IMR-90 (cell line): ENCODE measurements at regions not wholly inside any gene's neighbourhood (a gene's known extent, or its start where the extent isn't known, plus 50 kb on each side); places are given as distances from the start of the nearest gene placed in this dataset.

Experiments
- CEBPB ChIP-seq: IDR thresholded peaks from 2 replicates; pipeline ENCODE4 v1.6.1; 2012; ENCODE audit warnings: low read depth, low read length, improper control_type of control experiment
- MAFK ChIP-seq: IDR thresholded peaks from 2 replicates; pipeline ENCODE4 v1.6.1; 2012; ENCODE audit warnings: low read depth, low read length, improper control_type of control experiment
- MAZ ChIP-seq: IDR thresholded peaks from 2 replicates; pipeline ENCODE4 v1.6.1; 2012; ENCODE audit warnings: low read depth, mild to moderate bottlenecking, low read length, improper control_type of control experiment, moderate library complexity, borderline replicate concordance
- MXI1 ChIP-seq: IDR thresholded peaks from 2 replicates; pipeline ENCODE4 v1.6.1; 2012; ENCODE audit warnings: low read depth, mild to moderate bottlenecking, low read length, moderate library complexity, borderline replicate concordance
- POLR2A ChIP-seq: IDR thresholded peaks from 2 replicates; pipeline ENCODE4 v1.6.1; 2012; ENCODE audit warnings: mild to moderate bottlenecking, low read depth, low read length
- RAD21 ChIP-seq: IDR thresholded peaks from 2 replicates; pipeline ENCODE4 v1.6.1; 2012; ENCODE audit warnings: low read length, improper control_type of control experiment
- RCOR1 ChIP-seq: IDR thresholded peaks from 2 replicates; pipeline ENCODE4 v1.6.1; 2012; ENCODE audit warnings: mild to moderate bottlenecking, low read length, improper control_type of control experiment; ENCODE audit not compliant: insufficient replicate concordance
- SMC3 ChIP-seq: fragments of 150-350 bp; IDR thresholded peaks from 2 replicates; pipeline ENCODE4 v1.6.1; 2016; ENCODE audit warnings: low read depth, mild to moderate bottlenecking, antibody characterized with exemption, low read length, moderate library complexity
- TF ChIP-seq, protein P1 (sequence below): conservative IDR thresholded peaks from 2 replicates; pipeline ENCODE4 v1.5.1; 2012; ENCODE audit warnings: mild to moderate bottlenecking, low read depth, low read length, improper control_type of control experiment
- TF ChIP-seq, protein P2 (sequence below): fragments of 150-350 bp; IDR thresholded peaks from 2 replicates; pipeline ENCODE4 v1.6.1; 2017; ENCODE audit warnings: mild to moderate bottlenecking, antibody characterized with exemption, low read length, low read depth
- TF ChIP-seq, protein P3 (sequence below): fragments of 150-350 bp; IDR thresholded peaks from 2 replicates; pipeline ENCODE4 v1.6.1; 2016; ENCODE audit warnings: low read depth, mild to moderate bottlenecking, low read length, moderate library complexity, borderline replicate concordance

DNA sequence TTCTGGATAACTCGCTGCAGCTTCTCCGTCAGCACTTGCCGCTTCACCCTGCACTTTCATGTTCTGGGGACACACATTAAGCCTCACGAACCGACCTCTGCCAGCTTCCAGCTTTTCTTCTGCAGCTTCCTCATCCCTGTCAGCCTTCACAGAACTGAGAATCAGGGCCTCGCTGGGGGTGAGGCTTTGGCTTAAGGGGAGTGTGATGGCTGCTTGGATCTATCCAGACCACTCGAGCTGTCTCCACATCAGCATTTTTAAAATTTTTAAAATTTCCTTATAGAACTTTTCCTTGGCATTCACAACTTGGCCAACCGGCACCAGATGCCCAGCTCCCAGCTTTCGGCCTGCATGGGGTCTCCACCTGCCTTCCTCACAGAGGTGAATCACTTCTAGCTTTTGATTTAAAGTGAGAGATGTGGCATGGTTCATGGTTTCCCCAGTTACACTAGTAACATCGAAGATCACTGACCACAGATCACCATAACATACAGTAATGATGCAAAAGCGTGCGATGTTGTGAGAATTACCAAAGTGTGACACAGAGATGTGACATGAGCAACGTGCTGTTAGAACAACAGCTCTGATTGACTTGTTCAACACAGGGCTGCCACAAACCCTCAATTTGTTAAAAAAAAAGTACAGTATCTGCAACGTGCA lies 139.1 kb upstream of the C14orf180 start:
- TF ChIP-seq, protein P1, sequence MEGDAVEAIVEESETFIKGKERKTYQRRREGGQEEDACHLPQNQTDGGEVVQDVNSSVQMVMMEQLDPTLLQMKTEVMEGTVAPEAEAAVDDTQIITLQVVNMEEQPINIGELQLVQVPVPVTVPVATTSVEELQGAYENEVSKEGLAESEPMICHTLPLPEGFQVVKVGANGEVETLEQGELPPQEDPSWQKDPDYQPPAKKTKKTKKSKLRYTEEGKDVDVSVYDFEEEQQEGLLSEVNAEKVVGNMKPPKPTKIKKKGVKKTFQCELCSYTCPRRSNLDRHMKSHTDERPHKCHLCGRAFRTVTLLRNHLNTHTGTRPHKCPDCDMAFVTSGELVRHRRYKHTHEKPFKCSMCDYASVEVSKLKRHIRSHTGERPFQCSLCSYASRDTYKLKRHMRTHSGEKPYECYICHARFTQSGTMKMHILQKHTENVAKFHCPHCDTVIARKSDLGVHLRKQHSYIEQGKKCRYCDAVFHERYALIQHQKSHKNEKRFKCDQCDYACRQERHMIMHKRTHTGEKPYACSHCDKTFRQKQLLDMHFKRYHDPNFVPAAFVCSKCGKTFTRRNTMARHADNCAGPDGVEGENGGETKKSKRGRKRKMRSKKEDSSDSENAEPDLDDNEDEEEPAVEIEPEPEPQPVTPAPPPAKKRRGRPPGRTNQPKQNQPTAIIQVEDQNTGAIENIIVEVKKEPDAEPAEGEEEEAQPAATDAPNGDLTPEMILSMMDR, result no peak
- no peak for TF ChIP-seq MAFK
- TF ChIP-seq MXI1, result no peak
- no peak for TF ChIP-seq POLR2A
- no peak for TF ChIP-seq CEBPB
- no peak for TF ChIP-seq SMC3
- no peak for TF ChIP-seq RCOR1
- TF ChIP-seq MAZ, result no peak
- TF ChIP-seq, protein P2, sequence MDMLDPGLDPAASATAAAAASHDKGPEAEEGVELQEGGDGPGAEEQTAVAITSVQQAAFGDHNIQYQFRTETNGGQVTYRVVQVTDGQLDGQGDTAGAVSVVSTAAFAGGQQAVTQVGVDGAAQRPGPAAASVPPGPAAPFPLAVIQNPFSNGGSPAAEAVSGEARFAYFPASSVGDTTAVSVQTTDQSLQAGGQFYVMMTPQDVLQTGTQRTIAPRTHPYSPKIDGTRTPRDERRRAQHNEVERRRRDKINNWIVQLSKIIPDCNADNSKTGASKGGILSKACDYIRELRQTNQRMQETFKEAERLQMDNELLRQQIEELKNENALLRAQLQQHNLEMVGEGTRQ, result no peak
- no peak for TF ChIP-seq RAD21
- TF ChIP-seq, protein P3, sequence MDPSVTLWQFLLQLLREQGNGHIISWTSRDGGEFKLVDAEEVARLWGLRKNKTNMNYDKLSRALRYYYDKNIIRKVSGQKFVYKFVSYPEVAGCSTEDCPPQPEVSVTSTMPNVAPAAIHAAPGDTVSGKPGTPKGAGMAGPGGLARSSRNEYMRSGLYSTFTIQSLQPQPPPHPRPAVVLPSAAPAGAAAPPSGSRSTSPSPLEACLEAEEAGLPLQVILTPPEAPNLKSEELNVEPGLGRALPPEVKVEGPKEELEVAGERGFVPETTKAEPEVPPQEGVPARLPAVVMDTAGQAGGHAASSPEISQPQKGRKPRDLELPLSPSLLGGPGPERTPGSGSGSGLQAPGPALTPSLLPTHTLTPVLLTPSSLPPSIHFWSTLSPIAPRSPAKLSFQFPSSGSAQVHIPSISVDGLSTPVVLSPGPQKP, result no peak
